B cell (primary cell): ENCODE measurements at regions not wholly inside any gene's neighbourhood (a gene's known extent, or its start where the extent isn't known, plus 50 kb on each side); places are given as distances from the start of the nearest gene placed in this dataset.

Experiments
- EZH2 ChIP-seq: IDR thresholded peaks from 2 replicates; pipeline ENCODE4 v1.6.1; 2012; ENCODE audit warnings: borderline replicate concordance, low read depth, mild to moderate bottlenecking, moderate library complexity, low read length; ENCODE audit not compliant: insufficient read depth, poor library complexity, severe bottlenecking
- TF ChIP-seq, protein P1 (sequence below): fragments of 200-600 bp; IDR thresholded peaks from one replicate; pipeline ENCODE4 v1.8.0; 2022; ENCODE audit warnings: antibody characterized with exemption, mild to moderate bottlenecking

DNA sequence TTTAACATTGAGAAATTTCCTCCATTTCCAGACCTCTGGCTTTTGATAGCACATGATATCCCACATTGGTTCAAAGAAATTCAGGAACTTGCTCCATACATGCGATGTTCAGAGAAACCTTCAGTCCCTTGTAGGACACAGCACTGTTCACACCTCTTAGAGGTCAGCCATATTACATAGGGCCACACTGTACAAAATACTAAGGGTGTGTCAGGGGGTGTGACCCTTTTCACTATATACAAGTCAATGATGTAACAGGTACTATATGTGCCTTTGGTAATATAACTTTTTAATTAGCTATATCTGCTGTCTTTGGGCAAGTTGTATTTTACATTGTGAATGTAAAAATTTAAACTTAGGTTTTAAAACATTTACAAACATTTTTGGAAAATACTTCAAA is 505.5 kb downstream of the ENC1 start:
- TF ChIP-seq, protein P1, sequence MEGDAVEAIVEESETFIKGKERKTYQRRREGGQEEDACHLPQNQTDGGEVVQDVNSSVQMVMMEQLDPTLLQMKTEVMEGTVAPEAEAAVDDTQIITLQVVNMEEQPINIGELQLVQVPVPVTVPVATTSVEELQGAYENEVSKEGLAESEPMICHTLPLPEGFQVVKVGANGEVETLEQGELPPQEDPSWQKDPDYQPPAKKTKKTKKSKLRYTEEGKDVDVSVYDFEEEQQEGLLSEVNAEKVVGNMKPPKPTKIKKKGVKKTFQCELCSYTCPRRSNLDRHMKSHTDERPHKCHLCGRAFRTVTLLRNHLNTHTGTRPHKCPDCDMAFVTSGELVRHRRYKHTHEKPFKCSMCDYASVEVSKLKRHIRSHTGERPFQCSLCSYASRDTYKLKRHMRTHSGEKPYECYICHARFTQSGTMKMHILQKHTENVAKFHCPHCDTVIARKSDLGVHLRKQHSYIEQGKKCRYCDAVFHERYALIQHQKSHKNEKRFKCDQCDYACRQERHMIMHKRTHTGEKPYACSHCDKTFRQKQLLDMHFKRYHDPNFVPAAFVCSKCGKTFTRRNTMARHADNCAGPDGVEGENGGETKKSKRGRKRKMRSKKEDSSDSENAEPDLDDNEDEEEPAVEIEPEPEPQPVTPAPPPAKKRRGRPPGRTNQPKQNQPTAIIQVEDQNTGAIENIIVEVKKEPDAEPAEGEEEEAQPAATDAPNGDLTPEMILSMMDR = no peak
- no peak for TF ChIP-seq EZH2
